NK-92 (cell line): ENCODE measurements at regions not wholly inside any gene's neighbourhood (a gene's known extent, or its start where the extent isn't known, plus 50 kb on each side); places are given as distances from the start of the nearest gene placed in this dataset.

Experiments
- DNase-seq: peaks from one replicate; lab custom pipeline; 2025; ENCODE audit not compliant: unreplicated experiment; lab: John Stamatoyannopoulos, UW

DNA sequence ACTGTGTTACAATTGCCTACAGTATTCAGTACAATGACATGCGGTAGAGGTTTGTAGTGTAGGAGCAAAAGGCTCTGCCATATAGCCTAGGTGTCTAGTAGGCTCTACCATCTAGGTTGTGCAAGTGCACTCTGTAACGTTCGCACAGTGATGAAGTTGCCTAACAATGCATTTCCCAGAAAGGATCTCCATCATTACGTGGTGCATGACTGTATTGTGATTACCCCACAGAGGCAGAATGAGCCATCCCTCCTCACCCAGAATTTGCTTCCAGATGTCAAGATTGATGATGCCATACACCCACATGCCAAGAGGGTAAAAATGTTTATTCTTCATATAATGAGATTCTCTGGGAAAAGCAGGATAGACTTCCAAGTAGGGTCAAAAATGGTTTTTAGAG lies 199.3 kb upstream of the CTTNBP2NL start:
- no peak for DNase-seq

DNA sequence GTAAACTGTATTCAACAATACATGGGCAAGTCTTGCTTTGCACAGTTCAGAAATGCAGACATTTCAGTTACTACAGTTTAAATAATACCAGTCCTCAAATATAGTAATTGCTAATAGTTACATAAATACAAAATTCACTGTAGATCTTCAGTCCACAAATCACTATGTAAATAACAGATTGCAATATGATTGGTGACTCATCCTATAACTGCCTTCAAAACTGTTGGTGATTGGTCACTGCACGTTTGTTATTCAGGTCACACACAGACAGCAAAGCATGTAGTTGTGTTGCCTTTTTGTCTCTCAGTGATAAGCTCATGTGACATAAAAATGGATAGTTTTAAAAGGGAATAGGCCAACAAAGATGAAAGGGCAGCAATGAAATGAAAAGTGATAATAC lies 186.5 kb upstream of the CTTNBP2NL start:
- no peak for DNase-seq

DNA sequence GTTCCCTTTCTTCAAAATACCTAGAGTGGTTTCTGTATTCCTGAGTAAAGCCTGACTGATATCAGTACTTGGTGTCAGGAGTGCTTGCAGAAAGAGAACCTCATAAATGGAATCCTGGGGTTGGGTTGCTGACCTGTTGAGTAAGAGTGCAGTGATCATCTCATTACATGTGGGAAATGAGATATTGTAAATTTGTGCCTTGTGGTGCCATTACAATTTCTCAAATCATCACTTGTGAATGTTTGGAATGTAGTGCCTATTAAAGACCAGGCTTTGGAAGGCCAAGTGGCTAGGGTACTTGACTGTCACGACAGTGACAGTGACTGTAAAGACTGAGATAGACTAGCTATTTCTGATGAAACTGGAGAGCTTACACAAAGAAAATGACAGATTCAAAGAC lies 176.7 kb upstream of the CTTNBP2NL start:
- DNase-seq, result no peak

DNA sequence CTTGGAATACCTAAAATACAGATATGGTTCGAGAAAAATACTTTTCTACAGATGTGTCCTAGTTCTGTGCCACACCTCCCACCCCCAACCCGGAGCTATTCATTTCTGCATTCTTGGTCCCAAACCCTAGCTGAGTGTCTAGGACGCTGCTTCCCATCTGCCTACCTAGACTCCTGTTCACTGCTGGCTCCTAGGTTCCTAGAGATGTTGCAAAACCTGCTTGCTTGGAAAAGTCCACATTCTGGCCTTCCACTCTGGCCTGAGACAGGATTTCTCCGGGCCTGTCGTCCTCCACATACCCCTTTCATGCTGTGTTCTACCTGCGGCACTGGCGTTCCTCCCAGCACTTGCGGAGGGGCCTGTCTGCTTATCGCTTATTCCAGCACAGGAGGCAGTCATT lies 165.8 kb upstream of the CTTNBP2NL start:
- no peak for DNase-seq

DNA sequence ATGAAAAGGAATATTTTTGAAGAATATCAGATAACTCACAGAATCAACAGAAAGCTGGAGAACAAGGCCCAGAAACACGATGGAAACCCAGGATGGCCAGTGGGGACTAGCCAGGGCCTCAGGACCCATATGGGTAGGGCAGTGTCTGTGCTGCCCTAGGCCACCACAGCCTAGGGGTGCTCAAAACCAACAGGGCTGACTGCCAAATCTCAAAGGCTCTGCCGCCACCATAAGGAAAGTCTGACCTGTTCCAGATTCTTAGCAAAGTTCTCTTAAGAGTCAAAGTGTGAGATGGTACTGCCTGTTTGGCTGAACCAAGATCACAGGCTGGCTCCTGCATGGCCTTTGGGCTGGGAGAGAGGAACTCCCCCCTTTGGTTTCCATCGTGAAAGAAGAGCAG lies 164.7 kb upstream of the CTTNBP2NL start:
- DNase-seq, result no peak

DNA sequence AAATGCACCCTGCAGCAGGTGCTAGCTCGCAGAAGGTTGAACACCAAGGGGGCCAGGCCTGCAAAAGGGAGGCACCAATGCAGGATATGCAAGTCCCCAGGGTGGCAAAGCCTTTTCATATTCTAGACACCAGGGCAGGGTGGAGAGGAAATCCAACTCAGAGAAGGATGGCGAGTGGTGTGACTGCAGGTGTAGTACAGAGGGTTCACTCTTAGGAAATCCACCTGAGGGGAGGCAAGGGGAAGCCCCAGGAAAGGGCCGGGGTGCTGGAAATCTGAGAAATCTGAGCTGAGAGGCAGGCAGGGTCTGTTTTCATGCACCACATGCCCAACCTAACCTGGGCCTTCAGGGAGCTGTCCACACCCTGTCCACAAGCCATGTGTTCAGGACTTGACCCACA lies 163.2 kb upstream of the CTTNBP2NL start:
- no peak for DNase-seq

DNA sequence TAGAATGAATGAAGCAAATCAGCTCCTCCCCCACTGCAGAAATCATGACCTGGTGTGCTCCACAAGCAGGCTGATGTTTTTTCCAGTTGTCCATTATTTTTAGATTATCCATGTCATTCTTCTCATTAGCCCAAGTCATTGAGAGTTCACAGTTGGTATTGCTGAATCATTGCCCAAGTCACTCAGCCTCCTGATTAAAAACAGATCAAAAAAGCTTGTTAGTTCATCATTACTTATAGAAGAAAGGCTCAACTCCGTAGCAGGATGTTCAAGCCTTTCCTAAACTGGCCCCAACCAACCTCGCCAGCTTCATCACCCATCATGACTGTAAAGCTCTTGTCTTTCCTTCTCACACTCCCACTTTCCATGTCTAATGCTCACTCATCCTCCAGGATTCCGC lies 161.3 kb upstream of the CTTNBP2NL start:
- DNase-seq, result no peak

DNA sequence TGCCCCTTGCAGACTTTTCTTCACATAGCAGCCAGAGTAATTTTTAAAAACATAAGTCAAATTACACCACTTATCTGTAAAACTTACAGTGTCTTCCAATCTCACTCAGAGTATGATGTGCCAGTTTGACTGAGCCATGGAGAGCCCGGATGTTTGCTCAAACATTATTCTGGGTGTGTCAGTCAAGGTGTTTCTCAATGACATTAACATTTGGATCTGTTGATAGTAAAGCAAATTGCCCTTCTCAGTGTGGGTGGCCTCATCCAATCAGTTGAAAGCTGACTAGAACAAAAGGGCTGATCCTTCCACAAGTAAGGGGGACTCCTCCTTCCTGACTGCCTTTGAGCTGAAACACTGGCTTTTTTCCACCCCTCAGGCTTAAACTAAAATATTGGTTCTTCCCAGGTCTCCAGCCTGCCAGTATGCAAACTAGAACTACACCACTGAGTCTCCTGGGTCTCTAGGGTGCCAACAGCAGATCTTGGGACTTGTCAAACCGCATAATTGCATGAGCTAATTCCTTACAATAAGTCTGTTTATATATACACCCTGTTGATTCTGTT lies 157.9 kb upstream of the CTTNBP2NL start:
- DNase-seq, result no peak

DNA sequence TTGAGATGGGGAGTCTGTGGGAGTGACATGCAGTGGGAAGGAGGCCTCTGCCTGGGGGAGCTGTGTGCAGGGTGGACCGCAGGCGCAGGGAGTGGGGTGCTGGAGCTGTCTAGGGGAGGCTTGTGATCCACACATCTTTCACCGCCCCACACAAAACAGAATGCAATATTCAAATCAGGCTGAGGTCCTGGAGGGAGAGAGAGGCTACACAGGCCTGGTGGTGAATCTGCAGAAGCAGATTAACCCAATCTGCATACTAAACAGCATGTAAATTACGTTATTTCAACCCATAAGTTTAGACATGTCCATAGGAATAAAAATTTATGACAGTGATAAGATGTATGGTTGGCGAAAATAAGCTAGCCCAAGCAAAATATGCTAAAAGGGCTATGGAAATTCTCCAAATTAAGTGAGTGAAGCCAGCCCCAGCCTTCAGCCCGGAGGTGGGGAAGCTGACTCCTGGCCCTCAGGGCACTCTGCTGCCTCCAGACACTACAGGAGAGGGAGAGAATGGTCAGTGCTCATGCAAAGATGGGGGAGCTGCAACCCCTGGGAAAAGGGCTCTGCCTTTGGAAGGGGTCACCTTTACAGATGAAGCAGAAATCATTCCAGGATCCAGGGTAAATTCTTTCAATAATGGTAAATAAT lies 156.2 kb upstream of the CTTNBP2NL start:
- no peak for DNase-seq

DNA sequence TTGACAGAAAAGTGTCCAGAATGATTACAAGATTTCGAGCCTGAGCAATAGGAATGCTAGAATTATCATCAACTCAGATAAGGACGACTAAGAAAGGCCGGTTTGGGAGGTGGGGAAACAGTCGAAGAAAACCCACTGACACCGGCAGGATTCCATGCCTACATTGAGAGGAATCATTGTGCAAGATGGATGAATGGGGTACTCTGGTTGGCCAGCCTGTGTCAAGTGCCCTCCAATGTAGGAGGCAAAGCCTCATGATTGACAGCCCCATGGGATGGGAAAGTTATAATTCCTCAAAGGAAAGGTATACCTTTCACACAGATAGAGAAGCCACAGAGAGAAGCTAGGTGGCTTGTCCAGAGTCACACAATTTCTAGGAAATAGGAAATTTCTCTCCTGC lies 153.5 kb upstream of the CTTNBP2NL start:
- no peak for DNase-seq

DNA sequence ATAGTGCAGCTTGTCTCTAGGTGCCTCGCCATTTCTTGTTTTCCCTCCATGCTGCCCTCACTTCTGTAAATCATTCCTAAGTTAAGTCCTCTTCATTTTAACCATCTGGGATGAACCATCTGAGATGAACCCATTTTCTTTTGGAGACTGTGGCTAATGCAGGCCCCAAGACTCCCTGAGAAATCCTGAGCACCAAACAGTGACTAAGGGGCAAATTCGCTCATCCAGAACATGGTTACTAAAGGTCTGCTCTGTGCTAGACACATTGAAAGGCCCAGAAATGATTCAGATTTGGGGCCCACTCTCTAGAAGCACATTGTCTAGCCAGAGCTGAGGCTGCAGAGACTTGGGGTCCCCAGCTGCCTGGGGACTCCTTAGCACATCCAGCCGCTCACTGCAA lies 151.9 kb upstream of the CTTNBP2NL start:
- DNase-seq, result no peak

DNA sequence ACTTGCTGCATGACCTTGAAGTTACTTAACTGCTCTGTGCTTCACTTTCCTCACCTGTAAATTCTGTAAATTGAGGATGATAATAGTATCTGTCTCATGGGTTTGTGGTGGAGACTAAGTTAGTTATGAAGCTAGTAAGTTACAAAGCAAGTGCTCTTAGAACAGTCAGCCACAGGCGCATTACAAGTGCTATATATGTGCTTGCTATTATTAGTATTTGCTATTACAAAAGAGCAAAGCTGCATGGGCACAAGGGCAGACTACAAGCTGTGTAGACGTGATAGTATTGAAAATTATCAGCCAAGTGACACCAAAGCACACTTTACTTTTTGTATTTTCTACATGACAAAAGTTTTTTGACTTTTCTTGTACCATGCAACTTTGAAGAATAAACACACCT lies 150.9 kb upstream of the CTTNBP2NL start:
- no peak for DNase-seq

DNA sequence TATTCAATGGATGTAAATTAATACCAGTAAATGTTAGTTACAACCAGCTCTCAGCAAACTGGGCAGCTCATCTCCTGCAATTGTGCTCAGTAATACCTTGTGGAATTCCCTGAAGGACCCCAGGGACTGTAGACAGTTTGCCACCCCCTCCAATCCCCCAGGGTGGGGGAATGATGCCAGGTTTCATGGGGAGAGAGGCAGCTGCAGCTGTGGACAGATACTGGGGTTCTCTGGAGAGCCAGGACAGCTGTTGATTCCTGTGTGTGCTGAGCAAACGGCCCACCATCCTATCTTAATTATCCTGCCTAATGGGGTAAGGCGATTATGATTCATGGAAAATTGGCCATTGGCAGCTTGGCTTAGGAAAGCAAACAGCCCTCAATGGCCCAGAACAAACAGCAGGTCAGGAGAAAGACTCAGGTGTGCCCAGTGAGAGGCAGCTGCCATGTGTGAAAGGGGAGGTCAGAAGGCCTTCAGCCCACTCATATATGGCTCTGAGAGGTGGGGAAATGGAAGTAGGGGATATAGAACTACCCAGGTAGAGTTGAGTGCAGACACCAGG lies 148.9 kb upstream of the CTTNBP2NL start:
- DNase-seq, result no peak

DNA sequence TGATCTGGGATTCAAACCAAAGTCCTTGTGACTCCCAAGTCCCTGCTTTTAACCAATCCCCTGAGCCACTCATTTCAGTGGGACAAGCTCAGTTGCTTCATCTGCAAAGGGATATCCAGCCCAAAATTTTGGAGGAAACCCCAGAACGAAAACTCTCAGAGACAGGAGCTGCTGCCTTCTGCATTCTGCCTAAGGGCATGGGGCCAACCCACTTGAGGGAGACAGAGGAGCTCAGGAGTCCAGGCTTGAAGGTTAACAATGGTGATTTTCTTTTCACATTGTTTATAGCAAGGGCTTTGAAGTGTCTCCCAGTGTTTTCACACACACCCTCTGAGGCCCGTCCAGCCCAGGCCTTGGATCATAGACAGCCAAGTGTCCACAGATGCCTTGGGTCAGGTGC lies 148.1 kb upstream of the CTTNBP2NL start:
- DNase-seq, result no peak

DNA sequence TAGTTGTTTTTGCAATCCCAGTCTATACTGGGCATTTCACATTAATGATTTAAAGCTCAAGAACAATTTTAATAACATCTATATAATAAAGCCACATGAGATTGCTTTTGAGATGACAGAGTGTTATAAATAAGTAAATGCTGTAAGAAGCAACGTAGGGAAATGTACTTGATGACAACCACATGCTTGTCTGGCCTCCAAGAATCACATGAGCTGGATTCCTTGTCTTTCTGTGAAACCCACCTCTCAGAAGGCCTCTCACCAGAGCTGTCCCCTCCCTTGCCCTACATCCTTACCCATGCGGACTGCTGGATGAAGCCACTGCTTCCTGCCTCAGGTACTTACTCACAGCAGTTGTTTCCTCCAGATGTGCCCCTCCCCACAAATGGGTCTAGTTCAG lies 145.1 kb upstream of the CTTNBP2NL start:
- DNase-seq, result no peak

DNA sequence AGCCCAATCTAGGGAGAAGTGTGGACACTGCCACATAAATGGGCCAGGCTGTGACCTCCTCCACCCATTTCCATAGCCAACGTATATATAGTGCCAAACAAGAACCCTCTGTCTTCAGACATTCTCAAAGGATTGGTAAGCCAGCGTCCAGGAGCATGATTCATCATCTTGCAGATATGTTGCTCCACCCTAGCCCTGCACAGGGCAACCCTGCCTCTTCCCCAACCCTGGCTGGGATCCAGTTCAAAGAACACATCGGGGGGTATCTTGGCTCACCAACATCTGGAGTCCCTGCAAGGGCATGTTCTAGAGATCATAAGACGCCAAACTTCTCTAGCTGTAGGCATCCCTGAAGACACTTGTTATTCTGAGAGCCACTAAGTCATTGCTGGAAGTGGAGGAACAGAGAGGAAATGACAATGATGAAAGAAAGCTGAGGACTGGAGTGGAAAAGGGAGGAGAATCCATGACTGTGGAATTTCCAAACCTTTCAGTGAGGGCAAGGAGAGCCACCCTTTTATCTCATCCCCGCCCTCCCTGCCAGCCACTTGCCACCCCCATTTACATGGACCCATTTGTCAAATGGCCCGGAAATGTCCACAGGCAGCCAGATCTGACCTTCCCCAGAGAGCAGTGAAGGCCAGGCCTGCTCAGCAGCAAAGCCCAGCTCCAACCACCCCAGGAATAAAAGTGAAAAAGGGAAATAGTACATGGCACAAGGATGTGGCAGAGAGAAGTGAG lies 144.1 kb upstream of the CTTNBP2NL start:
- no peak for DNase-seq

DNA sequence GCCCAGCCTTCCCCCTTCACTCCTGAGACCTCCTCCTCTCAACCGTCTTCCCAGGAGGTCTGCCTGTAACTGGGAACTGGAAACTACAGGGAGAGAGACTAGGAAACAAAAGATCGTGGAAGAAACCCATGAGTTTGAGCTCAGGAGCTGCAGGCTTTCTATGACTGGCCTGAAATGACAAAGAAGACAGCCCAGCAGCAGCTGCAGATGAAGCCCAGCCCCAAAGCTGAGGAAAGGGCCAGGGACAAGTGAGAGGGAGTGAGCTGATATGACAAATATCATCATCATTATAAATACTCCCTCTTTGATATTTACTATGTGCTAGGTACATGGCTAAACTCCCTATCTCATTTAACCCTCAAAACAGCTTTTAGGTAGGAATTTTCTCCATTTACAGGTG lies 142.6 kb upstream of the CTTNBP2NL start:
- no peak for DNase-seq

DNA sequence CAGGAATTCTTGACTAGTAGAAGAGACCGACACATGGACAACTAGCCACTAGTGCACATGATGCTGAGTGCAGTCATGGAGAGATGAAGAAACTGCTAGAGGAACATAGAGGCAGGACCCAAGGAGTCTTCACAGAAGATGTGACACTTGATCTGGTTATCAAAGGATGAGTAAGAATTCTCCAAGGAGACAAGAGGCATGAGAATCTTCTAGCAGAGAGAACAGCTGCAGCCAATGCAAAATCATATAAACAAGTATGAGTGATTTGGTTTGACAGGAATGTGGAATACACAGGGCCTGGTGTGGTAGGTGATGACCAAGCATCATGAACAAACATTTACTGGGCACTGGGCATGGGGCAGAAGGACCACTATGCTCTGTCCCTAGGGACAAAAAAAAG lies 140.9 kb upstream of the CTTNBP2NL start:
- no peak for DNase-seq

DNA sequence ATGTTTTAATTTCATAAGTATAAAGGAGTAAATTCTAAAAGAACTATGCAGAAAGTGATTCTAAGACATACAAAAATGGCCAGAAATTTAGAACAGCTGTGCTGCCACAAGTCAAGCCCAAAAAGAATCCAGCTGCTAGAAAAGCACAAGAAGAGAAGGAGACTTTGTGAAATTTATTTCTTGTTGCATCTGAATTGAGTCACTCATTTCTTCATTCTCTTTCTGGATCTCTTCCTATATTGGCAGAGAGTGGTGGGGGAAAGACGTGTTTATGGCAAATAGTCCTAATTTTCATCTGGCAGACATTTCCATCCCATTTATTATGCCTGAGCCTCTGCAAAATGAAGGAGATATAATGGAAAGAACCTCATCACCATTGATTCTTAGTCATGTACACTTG lies 139.6 kb upstream of the CTTNBP2NL start:
- no peak for DNase-seq

DNA sequence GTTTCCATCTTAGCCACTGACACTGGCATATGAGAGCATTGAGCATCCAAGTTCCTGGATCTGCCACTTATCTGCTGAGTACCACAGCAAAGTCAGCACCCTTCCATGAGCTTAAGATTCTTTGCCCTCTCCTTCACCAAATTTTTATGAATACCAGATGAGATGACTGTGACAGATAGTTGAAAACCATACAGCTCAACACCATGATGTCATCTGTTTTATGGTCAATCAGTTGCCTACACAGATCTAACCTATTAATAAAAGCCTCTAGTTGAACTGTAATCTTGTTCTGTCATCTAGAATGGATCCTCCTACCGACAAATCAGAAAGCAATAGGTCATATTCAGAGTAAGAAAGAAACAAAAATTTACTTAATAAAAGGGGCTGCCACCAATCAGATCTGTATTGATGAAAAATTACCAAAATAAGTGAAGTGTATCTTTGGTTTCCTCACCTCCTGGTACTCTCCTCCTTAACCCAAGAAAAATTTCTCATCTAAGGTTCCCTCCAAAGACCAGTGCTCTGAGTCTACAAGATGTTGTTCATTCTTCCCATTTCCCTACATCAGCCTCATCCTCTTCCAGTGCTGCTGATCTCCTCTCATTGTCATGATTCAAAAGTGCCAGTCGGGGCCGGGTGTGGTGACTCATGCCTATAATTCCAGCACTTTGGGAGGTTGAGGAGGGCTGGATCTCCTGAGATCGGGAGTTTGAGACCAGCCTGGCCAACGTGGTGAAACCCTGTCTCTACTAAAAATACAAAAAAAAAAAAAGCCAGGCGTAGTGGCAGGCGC lies 138.8 kb upstream of the CTTNBP2NL start:
- no peak for DNase-seq

DNA sequence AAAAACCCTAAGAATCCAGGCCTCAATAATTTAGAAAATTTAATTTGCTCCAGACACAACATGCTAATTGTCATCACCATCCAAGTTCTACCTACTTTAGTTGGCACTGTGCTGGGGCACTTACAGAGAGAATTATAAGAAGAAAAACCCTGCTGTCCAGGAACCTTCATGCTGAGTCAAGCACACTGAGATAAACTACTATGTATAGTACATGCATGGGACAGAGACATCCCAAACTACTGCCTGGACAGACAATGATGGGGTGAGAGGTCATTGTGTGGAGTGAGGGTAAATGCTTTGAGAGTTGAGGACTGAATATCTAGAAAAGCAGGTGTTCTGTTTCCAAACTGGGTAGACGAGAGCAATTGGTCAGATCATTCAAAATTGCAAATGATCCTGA lies 135.3 kb upstream of the CTTNBP2NL start:
- DNase-seq, result no peak

DNA sequence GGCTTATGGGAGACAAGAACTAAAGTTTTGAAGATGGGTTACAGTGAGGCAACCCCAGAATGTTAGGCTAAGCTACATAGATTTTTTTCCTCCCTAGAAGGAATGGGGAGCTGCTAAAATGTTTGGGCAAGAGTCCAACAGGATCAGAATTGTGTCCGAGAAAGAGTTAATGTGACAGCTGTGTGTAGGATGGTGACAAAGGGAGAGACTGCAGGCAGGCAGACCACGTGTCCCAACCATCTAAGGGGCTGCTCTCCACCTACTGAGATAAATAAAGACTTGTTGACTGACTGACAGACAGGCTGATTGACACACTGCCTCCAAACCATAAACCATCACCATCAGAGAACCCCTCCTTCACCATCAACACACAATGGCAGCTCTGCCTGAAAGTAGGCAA lies 133.7 kb upstream of the CTTNBP2NL start:
- DNase-seq, result no peak
